Urothelium cell line (cell line): ENCODE measurements at regions not wholly inside any gene's neighbourhood (a gene's known extent, or its start where the extent isn't known, plus 50 kb on each side); places are given as distances from the start of the nearest gene placed in this dataset.
"Not testable (repeated sequence)": the region's sequence is repeated elsewhere in the genome, so short reads cannot be mapped to it uniquely, and the experiment has no call there.

Experiments
- DNase-seq: peaks from one replicate; pipeline ENCODE4 v3.0.0; 2011; ENCODE audit warnings: low spot score, mixed read lengths
- FAIRE-seq: peaks from 2 replicates; lab custom pipeline; 2011; peaks lifted over from hg19 to GRCh38; lab: Jason Lieb, UNC

DNA sequence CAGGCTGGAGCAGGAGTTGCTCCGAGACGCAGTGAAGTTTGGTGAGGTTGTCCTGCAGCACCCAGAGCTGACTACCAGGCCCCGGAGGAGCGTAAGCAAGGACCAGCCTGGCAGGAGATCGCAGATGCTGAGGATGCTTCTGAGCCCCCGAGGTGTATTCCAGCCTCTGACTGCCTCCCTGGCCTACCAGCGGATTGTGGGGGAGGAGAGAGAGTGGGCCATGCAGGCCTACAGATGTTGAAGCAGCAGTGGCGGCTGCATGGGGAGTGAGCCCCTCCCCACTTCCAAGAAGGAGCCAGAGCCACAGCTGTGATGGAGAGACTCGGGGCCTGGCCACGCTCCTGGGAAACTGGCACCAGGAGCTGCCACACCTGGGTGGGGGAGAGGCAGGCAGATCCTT, 302.5 kb upstream of the PROK2 start:
- DNase-seq (no peak), FAIRE-seq (no peak)

DNA sequence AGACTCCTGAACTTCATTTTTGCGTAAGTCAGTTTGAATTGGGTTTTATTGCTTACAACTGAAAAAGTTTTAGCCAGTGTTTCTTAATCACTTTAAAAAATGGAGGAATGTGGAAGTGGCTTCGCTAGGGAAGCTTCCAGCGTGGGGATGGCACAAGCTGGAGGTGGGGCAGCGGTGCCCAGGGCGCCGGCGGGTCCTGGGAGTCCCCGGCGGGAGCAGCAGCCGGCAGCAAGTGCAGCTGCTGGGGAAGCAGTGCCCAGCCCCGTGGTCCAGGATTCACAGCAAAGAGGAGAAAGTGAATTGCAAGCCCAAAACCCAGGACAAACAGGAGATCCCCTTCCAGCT, 301.8 kb upstream of the PROK2 start:
- no peak for FAIRE-seq
- DNase-seq: no peak

DNA sequence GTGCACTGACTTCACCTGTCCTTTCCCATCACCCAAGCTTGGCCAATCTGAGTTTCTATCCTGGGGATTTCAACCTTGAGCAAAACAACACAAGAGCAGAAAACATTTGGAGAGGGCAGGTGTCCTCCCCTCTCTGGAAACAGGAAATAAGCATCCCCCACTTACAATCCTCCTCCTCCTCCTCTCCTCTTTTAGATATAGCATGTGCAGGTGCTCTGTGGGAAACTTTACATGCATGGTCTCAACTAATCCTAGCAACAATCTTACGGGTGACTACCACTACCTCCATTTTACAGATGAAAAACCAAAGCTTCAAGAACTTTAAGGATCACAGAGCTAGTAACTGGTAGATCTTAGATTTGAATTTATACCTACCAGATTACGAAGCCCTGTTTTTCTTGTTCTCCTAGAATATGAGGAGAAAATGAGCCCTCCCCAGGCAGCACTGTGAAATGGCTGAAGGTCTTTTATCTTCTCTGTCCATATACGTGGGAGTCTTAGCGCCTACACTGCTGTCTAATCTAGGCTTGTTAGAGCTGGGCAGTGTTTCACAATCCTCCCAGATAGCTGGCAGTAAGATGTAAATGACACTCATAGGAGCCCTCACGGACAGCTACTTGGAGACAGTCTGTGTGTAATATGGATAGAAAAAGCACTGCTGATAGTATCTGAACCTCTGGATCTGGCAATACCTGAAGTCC, 301.2 kb upstream of the PROK2 start:
- DNase-seq (no peak), FAIRE-seq (no peak)

DNA sequence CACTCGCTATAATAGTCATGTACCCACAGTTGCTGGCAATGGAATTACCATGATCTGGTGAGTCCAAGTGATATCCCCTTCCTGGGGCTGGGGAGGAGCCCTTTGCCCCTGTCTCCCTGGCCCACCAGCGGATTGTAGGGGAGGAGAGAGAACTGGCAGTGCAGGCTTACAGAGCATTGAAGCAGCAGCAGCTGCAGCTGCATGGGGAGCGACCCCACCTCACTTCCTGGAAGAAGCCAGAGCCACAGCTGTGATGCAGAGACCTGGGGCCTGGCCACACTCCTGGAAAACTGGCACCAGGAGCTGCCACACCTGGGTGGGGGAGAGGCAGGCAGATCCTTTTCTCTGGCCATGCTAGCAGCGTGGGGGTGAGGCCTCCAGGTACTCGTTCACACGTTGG, 300.1 kb upstream of the PROK2 start:
- FAIRE-seq: no peak
- no peak for DNase-seq

DNA sequence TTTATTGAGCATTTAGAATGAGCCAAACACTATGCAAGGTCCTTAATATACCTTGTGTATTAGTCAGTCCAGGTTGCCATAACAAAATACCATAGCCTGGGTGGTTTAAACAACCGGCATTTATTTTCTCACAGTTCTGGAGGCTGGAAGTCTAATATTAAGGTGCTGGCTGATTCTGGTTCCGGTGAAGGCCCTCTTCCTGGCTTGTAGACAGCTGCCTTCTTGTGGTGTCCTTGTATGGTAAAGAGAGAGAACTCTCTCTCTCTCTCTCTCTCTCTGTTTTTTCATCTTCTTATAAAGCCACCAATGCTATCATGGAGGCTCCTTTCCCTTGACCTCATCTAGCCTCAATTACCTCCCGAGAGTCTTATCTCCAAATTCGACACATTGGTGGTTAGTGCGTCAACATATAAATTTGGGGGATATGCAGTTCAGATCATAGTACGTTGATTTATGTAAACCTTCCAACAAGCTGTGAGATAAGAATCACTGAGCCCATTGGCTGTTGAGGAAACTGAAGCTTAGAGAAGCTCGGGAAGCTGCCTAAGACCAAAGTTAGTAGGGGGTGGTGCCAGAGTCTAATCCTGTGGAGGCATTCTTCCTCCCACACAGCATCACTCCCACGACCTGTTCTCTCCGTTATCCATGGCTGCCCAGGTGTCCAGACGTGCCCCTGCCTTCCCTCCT, 298.0 kb upstream of the PROK2 start:
- FAIRE-seq (no peak), DNase-seq (no peak)

DNA sequence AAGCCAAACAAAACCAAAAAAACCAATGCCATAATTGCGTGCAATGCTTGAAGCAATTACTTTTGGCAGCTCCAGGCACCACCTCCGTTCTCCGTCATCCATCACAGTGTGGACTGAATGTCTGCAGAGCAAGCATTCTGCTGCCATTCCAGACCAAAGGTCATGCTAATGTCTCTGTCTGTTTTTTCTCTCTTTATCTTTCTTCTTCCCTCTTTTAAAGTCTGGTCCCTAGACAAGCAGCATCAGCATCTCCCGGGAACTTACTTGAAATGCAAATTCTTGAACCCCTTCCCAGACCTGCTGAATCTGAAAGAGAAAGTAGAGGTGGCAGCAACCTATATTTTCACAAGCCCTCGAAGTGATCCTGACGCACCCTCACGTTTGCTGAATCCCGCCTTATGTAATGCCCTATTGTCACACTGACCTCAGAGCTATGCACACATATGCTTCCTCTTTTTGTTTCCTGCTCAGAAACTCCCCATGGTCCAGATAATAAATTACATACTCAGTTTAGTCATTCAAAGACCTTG, 297.3 kb upstream of the PROK2 start:
- FAIRE-seq: no peak
- no peak for DNase-seq

DNA sequence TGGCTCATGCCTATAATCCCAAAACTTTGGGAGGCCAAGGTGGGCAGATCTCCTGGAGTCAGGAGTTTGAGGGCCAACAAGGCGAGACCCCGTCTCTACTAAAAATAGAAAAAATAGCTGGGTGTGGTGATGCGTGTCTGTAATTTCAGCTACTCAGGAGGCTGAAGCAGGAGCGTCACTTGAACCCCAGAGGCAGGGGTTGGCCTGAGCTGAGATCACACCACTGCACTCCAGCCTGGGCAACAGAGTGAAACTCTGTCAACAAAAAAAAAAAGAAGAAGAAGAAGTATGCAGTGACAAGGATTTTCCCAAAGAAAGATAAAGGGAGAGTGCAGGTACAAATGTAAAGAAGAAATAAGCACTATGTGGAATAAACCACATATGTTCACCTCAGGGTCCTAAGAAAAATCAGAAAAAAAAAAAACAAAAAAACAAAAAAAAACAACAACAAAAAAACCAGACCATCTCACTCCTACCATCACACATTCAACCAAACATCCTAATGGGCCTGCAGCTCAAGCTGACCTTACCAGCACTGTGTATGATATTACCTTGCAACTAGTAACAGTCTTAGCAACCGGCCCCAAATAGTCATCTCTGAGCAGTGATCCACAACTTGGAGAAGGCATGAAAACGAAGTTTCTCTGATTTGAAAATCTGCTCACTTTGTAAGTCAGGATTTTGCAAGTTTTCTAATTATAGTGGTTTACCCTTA, 296.7 kb upstream of the PROK2 start:
- FAIRE-seq (no peak), DNase-seq (no peak)

DNA sequence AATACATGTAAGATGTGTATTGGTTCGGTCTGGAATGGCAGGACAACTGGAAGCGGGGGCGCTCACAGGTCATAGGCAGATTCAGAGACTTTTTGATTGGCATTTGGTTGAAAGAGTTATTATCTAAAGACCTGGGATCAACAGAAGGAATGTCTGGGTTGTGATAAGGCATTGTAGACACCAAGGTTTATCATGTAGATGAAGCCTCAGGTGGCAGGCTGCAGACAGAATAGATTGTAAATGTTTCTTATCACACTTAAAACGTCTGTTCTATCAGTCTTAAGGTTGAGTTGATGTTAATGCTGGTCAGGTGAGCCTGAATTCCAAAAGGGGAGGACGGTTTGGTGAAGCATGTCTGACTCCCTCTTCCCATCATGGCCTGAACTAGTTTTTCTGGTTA, 295.9 kb upstream of the PROK2 start:
- no peak for FAIRE-seq
- no peak for DNase-seq

DNA sequence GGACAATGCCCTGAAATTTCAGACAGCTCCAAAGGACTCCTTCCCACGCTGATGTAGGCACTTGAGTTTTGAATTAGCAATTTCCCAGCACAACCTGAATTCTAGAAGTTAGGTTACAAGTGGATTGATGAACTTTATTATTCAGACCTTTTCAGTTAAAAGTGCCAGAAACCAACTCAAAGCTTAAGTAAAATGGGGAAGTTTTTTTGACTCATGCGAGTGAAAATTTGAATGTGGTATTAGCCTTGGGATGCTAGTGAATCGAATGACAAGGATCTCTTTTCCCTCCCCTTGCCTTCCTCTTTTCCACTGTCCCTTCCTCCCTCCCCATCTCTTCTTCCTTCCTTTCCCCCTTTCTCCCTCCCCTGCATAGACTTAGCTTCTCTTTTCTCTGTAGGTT, 295.1 kb upstream of the PROK2 start:
- FAIRE-seq (no peak), DNase-seq (no peak)

DNA sequence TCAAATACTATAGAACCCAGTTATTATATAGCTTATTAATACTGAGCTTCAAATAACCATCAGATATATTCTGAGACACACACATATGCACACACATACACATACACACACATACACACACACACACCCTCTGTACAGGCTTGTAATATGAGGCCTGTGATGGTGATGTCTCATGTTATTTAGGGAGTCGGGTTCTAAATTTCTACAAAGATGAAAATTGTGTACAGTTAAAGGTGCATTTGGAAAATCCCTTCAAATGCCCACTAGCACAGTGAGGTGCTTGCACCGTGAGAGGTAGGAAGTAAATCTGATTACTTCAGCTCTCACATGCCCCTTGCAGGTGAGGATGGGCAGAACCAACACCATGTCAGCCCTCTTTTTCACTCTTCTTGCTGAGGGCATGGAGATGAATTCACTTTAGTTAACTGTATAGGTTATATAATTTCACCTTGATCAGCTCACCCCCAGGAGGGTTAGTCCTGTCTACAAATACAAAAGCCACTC, 294.5 kb upstream of the PROK2 start:
- FAIRE-seq (no peak), DNase-seq (no peak)

DNA sequence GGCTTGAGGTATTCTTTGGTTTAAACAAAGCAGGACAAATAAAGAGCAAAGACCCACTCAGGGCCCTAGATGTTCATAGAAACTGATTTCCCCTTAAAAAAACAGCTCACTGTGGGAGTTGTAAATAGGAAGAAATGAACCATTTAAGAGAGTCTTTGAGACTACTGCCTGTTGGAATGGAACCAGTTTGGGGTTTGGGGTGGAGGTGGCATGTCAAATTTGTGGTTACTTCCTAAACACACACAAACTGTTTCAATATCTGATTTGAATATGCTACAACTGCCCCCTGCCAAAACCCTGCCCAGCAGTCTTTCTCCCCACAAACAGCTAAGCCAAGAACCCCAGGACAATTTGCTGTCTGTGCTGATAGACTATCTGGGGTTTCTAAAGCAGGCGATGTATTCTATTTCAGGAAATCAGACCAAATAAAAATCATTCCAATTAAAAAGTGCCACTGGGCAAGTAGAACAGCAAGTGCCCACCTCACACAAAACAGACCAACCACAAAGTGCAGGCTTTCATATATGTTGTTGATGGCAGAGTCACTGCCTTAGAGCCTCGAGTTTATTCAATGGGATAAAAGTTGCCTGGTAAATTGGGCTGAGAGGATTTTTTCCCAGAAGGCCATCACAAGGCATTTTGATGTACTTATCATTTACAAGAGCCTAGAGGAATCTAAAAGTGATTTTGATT, 293.9 kb upstream of the PROK2 start:
- DNase-seq (no peak), FAIRE-seq (no peak)

DNA sequence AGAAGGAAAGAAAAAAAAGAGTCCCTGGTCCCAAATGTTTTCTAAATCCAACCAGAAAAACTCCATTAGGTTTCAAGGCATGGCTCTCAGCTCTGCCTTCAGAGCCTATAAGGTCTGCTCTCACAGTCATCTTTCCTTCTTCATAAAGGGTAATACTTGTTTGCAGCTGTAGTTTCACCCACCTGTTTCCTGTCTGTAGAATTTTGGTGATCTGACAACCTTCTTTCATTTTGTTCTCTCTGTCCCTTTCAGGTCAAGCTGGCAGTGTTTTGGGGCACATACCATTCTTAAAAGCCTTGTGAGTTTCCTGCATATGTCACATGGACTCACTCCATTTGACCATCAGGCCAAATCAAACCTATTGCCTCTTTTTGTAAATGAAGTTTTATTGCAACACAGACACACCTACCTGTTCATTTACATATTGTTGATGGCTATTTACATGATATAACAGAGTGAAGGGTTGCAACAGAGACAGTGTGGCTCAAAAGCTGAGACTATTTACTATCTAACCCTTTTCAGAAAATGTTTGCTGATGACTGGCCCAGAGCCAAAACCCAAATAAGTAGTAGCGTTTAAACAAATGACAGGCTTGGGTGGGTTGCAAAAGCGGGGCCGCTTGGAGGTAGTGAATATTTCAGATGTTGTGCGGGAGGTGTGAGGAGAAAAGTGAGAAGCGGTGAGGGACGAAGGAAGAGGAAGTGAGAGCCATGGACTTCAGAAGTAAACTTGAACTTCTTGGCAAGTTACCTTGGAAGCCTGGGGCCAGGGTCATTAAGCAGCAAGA, 292.7 kb upstream of the PROK2 start:
- FAIRE-seq (no peak), DNase-seq (no peak)

DNA sequence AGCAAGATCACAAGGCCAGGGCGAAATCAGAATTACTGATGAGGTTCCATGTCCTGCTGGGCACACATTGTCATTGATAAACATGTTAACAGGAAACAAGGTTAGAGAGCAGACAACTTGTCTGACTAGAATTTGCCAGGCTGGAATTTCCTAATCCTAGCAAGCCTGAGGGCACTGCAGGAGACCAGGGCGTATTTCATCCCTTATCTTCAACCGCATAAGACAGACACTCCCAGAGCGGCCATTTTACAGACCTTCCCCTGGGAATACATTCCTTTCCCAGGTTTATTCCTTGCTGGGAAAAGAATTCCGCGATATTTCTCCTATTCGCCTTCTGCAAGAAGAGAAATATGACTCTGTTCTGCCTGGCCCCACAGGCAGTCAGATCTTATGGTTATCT, 290.9 kb upstream of the PROK2 start:
- not testable (repeated sequence) for DNase-seq, FAIRE-seq

DNA sequence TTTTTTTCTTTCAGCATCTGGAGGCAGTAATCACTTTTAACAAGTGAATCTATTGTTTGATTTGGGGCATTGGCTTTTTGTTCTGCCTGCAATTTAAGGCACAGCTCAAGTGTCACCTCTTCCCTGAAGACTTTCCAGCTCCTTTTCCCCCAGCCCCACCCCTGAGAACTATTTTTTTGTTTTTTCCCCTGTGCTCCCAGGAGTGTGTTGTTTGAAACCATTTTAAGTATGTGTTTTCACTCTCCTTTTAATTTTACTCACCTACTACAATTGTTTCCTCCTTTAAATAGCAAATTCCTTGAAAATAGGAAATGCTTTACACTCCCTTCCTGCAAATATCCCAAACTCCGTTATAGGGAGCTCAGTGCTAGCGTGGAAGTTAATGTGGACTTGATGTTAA, 286.7 kb upstream of the PROK2 start:
- DNase-seq: no peak
- FAIRE-seq: no peak

DNA sequence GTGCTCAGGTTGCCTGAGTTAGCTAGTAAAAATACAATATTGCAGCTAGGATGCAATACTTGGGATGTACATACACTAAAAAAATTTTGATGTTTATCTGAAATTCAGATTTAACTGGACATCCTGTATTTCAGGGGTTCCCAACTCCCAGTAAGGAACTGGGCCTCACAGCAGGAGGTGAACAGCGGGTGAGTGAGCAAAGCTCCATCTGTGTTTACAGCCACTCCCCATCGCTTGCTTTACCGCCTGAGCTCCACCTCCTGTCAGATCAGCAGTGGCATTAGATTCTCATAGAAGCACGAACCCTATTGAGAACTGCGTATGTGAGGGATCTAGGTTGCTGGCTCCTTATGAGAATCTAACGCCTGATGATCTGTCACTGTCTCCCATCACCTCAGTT, 285.1 kb upstream of the PROK2 start:
- FAIRE-seq: no peak
- no peak for DNase-seq

DNA sequence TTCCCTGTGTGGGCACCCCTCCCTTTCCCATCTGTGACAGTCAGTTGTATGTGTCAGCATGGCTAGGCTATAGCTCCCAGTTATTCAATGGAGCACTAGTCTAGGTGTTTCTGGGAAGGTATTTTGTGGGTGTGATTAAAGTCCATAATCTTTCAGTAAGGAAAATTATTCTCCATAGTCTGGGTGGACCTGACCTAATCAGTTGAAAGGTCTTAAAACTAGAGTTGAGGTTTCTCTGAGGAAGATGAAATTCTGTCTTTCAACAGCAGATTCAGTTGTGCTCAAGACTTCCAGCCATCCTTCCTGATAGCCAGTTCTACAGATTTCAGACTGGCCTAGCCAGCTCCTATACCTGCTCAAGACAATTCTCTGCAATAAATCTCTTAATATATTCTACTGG, 284.6 kb upstream of the PROK2 start:
- DNase-seq: no peak
- no peak for FAIRE-seq

DNA sequence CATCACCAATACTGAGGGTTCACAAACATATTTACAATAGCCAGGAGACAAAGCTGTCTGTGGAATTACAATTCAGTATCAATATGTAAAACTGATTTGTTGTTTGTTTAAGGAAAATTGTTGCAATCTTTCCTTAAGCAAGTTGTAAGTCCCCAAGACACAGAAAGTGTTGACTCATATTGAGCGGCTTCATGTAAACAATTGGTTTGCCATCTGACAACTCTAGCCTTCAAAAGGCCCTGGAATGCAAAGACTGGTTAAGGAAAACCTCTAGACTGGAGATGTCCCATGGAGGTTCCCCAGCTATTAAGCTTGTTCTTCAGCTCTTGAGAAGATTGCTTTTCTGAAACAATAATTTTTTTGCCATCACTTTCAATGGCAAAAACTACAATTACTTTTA, 283.7 kb upstream of the PROK2 start:
- FAIRE-seq: no peak
- DNase-seq: no peak

DNA sequence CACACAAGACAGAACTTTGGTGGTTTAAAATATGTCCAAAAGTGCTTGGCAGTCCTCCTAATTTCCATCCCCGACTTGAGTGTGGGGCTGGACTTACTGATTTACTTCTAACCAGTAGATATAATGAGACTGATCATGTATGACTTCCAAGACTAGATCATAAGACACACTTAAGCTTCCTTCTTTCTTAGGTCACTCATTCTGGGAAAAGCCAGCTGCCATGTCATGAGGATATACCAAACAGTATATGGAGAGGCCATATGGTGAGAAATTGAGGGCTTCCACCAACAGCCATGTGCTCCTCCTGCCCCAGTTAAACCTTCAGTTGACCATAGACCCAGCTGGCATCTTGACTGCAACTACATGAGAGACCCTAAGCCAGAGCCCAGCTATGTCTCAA, 282.8 kb upstream of the PROK2 start:
- FAIRE-seq: no peak
- no peak for DNase-seq

DNA sequence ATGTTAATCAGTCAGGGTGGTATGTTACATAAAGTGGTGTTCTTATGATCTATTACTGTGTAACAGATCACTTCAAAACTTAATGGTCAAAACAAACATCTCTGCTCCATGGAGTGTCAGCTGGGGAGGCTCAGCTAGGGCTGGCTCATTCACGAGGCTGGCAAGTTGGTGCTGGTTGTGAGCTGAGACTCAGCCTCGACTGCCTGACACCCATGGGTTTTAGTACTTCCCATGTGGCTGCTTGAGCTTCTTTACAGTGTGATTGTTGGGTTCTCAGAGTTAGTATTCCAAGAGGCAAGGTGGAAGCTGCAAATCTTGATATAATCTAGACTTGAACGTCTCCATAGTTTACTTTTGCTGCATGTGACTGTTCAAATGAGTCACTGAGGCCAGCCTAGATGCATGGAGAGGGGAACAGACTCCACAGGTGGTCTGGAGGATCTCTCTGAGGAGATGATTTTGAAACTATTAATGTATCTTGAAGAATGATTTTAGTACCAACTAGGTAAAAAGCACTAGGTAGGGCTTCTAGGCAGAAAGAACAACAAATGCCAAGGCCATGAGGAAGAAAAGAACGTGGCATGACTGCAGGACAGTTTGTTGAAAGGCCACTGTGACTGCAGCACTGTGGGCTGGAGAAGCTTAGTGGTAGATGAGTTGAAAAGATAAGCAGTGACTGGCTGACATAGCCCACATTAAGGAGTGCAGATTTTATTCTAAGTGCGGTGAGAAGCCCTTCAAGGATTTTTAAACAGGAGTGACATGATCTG, 281.1 kb upstream of the PROK2 start:
- DNase-seq: no peak
- no peak for FAIRE-seq

DNA sequence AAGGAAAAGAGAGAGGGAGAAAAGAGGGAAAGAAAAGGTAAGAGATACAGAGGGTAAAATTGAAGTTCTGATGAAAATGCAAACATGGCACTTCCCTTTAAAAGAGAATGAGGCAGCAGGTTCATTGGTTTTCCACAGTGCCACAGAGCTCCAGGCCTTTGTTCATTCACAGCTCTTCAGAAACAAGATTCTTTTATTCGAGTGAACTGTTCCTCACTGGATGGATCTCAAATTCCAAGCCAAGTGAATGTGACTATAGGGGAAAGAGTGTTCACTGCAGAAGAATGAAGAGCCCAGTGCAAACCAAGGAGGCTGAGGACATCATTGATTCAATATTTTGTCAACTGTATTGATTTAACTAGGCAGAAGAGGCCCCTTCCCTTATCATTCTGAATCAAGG, 280.3 kb upstream of the PROK2 start:
- no peak for FAIRE-seq
- DNase-seq: no peak
